ENCODE measurements at regions not wholly inside any gene's neighbourhood (a gene's known extent, or its start where the extent isn't known, plus 50 kb on each side); places are given as distances from the start of the nearest gene placed in this dataset.

DNA sequence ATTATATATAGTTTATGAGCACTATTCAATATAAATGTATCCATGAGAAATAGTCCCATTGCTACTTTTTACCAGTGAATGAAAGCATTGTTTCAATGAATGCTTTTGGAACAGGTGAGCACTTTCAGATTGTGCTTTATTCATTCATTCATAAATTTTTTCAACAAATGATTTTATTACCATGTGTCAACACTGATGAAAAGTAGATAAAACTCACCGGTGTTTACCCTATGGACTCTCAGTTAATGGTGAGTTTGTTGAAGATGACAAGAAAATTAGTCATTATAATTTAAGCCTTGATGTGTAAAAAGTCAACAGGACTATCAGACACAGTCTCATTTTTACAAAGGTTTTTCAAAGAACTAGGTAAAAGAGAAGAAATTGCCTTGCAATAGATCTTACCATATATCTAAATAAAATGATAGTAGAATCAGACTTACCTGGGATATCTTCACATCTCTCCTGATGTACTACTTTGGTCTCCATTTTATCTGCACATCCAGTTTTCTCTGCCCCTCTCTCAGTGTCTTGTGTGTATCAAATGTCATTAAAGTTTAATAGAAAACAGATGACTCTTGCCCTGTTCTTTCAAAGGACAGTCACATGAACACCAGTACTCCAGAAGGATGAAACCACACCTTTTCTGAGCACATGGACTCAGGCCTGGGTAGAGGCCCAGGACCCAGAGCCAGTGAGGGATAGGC is 325.3 kb upstream of the RND3 start:
- TF ChIP-seq, protein P1, sequence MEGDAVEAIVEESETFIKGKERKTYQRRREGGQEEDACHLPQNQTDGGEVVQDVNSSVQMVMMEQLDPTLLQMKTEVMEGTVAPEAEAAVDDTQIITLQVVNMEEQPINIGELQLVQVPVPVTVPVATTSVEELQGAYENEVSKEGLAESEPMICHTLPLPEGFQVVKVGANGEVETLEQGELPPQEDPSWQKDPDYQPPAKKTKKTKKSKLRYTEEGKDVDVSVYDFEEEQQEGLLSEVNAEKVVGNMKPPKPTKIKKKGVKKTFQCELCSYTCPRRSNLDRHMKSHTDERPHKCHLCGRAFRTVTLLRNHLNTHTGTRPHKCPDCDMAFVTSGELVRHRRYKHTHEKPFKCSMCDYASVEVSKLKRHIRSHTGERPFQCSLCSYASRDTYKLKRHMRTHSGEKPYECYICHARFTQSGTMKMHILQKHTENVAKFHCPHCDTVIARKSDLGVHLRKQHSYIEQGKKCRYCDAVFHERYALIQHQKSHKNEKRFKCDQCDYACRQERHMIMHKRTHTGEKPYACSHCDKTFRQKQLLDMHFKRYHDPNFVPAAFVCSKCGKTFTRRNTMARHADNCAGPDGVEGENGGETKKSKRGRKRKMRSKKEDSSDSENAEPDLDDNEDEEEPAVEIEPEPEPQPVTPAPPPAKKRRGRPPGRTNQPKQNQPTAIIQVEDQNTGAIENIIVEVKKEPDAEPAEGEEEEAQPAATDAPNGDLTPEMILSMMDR (conservative IDR thresholded peaks at IDR 0.05; ENCODE audit: low read depth, low read length), result no peak
- TF ChIP-seq EZH2 (IDR thresholded peaks at IDR 0.05; ENCODE audit: low read length, unreplicated experiment), result no peak

Data from PC-3 (cell line).